Ishikawa (cell line): ENCODE measurements at regions not wholly inside any gene's neighbourhood (a gene's known extent, or its start where the extent isn't known, plus 50 kb on each side); places are given as distances from the start of the nearest gene placed in this dataset.

ENCODE experiments used
- CEBPB ChIP-seq: IDR thresholded peaks from 2 replicates; pipeline ENCODE4 v1.6.1; 2012
- CREB1 ChIP-seq: IDR thresholded peaks from 2 replicates; pipeline ENCODE4 v1.6.1; 2012; ENCODE audit warnings: low read depth
- EGR1 ChIP-seq: IDR thresholded peaks from 2 replicates; pipeline ENCODE4 v1.6.1; 2012
- EP300 ChIP-seq: IDR thresholded peaks from 2 replicates; pipeline ENCODE4 v1.6.1; 2012; ENCODE audit warnings: borderline replicate concordance
- FOXM1 ChIP-seq: IDR thresholded peaks from 2 replicates; pipeline ENCODE4 v1.6.1; 2012; ENCODE audit warnings: low read depth, borderline replicate concordance
- NFIC ChIP-seq: IDR thresholded peaks from 2 replicates; pipeline ENCODE4 v1.6.1; 2012
- RAD21 ChIP-seq: IDR thresholded peaks from 2 replicates; pipeline ENCODE4 v1.6.1; 2012; ENCODE audit warnings: low read depth
- TAF1 ChIP-seq: IDR thresholded peaks from 2 replicates; pipeline ENCODE4 v1.6.1; 2012; ENCODE audit warnings: low read depth, mild to moderate bottlenecking
- TCF12 ChIP-seq: IDR thresholded peaks from 2 replicates; pipeline ENCODE4 v1.6.1; 2012; ENCODE audit warnings: low read depth
- TEAD4 ChIP-seq: IDR thresholded peaks from 2 replicates; pipeline ENCODE4 v1.6.1; 2012
- YY1 ChIP-seq: IDR thresholded peaks from 2 replicates; pipeline ENCODE4 v1.6.1; 2012; ENCODE audit warnings: low read depth
- ZBTB7A ChIP-seq: IDR thresholded peaks from 2 replicates; pipeline ENCODE4 v1.6.1; 2012; ENCODE audit warnings: low read depth
- TF ChIP-seq, protein P1 (sequence below): IDR thresholded peaks from 2 replicates; pipeline ENCODE4 v1.6.1; 2012
- TF ChIP-seq, protein P2 (sequence below): IDR thresholded peaks from 2 replicates; pipeline ENCODE4 v1.6.1; 2012; ENCODE audit warnings: low read depth, mild to moderate bottlenecking
- TF ChIP-seq, protein P3 (sequence below): IDR thresholded peaks from 2 replicates; pipeline ENCODE4 v1.6.1; 2012

DNA sequence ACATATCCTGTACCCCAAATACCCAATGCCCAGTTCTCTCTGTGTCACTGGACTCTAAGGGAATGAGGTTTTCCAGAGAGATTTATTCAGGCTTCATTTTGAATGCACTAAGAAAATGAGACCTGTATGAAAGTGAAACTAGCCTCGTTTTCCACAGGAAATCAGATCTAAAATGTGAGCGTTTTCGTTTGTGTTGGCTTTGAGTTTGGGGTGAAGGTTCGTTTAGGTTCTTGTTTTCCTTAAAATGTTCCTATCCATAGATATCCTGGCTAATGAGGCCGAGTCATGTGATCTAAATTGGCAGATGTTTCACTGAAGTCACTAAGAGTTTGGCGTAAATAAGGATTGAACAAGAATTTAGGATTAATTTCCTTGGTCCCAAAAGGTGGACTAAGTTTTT lies 90.9 kb upstream of the BMPER start:
- TF ChIP-seq TCF12 (no peak), CREB1 (no peak), YY1 (no peak), FOXM1 (no peak), EGR1 (no peak), TAF1 (no peak), ZBTB7A (no peak), CEBPB (no peak)
- TF ChIP-seq, protein P1, sequence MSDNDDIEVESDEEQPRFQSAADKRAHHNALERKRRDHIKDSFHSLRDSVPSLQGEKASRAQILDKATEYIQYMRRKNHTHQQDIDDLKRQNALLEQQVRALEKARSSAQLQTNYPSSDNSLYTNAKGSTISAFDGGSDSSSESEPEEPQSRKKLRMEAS, result no peak
- TF ChIP-seq, protein P2, sequence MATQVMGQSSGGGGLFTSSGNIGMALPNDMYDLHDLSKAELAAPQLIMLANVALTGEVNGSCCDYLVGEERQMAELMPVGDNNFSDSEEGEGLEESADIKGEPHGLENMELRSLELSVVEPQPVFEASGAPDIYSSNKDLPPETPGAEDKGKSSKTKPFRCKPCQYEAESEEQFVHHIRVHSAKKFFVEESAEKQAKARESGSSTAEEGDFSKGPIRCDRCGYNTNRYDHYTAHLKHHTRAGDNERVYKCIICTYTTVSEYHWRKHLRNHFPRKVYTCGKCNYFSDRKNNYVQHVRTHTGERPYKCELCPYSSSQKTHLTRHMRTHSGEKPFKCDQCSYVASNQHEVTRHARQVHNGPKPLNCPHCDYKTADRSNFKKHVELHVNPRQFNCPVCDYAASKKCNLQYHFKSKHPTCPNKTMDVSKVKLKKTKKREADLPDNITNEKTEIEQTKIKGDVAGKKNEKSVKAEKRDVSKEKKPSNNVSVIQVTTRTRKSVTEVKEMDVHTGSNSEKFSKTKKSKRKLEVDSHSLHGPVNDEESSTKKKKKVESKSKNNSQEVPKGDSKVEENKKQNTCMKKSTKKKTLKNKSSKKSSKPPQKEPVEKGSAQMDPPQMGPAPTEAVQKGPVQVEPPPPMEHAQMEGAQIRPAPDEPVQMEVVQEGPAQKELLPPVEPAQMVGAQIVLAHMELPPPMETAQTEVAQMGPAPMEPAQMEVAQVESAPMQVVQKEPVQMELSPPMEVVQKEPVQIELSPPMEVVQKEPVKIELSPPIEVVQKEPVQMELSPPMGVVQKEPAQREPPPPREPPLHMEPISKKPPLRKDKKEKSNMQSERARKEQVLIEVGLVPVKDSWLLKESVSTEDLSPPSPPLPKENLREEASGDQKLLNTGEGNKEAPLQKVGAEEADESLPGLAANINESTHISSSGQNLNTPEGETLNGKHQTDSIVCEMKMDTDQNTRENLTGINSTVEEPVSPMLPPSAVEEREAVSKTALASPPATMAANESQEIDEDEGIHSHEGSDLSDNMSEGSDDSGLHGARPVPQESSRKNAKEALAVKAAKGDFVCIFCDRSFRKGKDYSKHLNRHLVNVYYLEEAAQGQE, result no peak

- no peak for TF ChIP-seq TAF1
- TF ChIP-seq TCF12, result no peak
- TF ChIP-seq EGR1, result no peak
- no peak for TF ChIP-seq TEAD4
These were observed 90.4 kb upstream of the BMPER start for GRCh38 chr7:33814936-33815335.

GRCh38 chr7:33815336-33815735 lies 90.0 kb upstream of the BMPER start:
- TF ChIP-seq, protein P1, result no peak
- TF ChIP-seq CREB1, result no peak
- TF ChIP-seq, protein P2, result no peak
- no peak for TF ChIP-seq EGR1
- no peak for TF ChIP-seq TCF12
- TF ChIP-seq EP300, result no peak
- TF ChIP-seq CEBPB, result no peak

GRCh38 chr7:33816106-33816505 lies 89.2 kb upstream of the BMPER start:
- TF ChIP-seq EGR1 (no peak), CREB1 (no peak), NFIC (no peak), TCF12 (no peak), CEBPB (no peak), RAD21 (no peak), FOXM1 (no peak), YY1 (no peak), TAF1 (no peak), TEAD4 (no peak), ZBTB7A (no peak)
- TF ChIP-seq, protein P1, result no peak
- TF ChIP-seq, protein P3, sequence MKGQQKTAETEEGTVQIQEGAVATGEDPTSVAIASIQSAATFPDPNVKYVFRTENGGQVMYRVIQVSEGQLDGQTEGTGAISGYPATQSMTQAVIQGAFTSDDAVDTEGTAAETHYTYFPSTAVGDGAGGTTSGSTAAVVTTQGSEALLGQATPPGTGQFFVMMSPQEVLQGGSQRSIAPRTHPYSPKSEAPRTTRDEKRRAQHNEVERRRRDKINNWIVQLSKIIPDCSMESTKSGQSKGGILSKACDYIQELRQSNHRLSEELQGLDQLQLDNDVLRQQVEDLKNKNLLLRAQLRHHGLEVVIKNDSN, result no peak
- TF ChIP-seq, protein P2, result no peak

GRCh38 chr7:33819658-33820057 lies 85.7 kb upstream of the BMPER start:
- TF ChIP-seq YY1 (no peak), ZBTB7A (no peak), RAD21 (no peak), TCF12 (no peak), EGR1 (no peak), TAF1 (no peak), NFIC (no peak), TEAD4 (no peak), EP300 (no peak), CEBPB (no peak), FOXM1 (no peak)
- TF ChIP-seq, protein P3, result no peak
- TF ChIP-seq, protein P1, result no peak
- TF ChIP-seq, protein P2, result no peak
